H9 (cell line): ENCODE measurements at regions not wholly inside any gene's neighbourhood (a gene's known extent, or its start where the extent isn't known, plus 50 kb on each side); places are given as distances from the start of the nearest gene placed in this dataset.

Experiments
- DNase-seq: peaks from one replicate; pipeline ENCODE4 v3.0.0-alpha.2; 2017
- H2AFZ ChIP-seq: one replicate; pipeline ENCODE4 v1.6.1; 2013; ENCODE audit warnings: mild to moderate bottlenecking, low read length, control low read depth, moderate library complexity
- H2AK5ac ChIP-seq: 2 replicates; pipeline ENCODE4 v1.6.1; 2013; ENCODE audit warnings: low read length, control low read depth, mixed read lengths; ENCODE audit not compliant: insufficient read length
- H2BK120ac ChIP-seq: one replicate; pipeline ENCODE4 v1.6.1; 2013; ENCODE audit warnings: low read depth, mild to moderate bottlenecking, low read length, control low read depth, inconsistent platforms; ENCODE audit not compliant: poor library complexity, severe bottlenecking
- H2BK12ac ChIP-seq: 2 replicates; pipeline ENCODE4 v1.6.1; 2013; ENCODE audit warnings: low read length, control low read depth, mixed read lengths, low read depth; ENCODE audit not compliant: insufficient read length
- H2BK15ac ChIP-seq: 2 replicates; pipeline ENCODE4 v1.6.1; 2013; ENCODE audit warnings: low read depth, low read length, control low read depth
- H2BK20ac ChIP-seq: one replicate; pipeline ENCODE4 v1.6.1; 2013; ENCODE audit warnings: low read depth, mild to moderate bottlenecking, low read length, control low read depth, inconsistent platforms; ENCODE audit not compliant: poor library complexity, severe bottlenecking
- H2BK5ac ChIP-seq: 2 replicates; pipeline ENCODE4 v1.6.1; 2013; ENCODE audit warnings: low read length, control low read depth, mixed read lengths; ENCODE audit not compliant: insufficient read length
- H3K14ac ChIP-seq: 2 replicates; pipeline ENCODE4 v1.6.1; 2013; ENCODE audit warnings: low read length, control low read depth; ENCODE audit not compliant: insufficient read depth
- H3K18ac ChIP-seq: 2 replicates; pipeline ENCODE4 v1.6.1; 2013; ENCODE audit warnings: low read depth, mild to moderate bottlenecking, mixed read lengths, low read length, control low read depth; ENCODE audit not compliant: insufficient read length
- H3K23ac ChIP-seq: 2 replicates; pipeline ENCODE4 v1.6.1; 2013; ENCODE audit warnings: low read length, control low read depth, mixed read lengths, low read depth; ENCODE audit not compliant: insufficient read length
- H3K23me2 ChIP-seq: 2 replicates; pipeline ENCODE4 v1.6.1; 2013; ENCODE audit warnings: low read depth, mild to moderate bottlenecking, mixed read lengths, low read length, control low read depth; ENCODE audit not compliant: insufficient read length, poor library complexity, severe bottlenecking
- H3K27ac ChIP-seq: 2 replicates; pipeline ENCODE4 v1.5.1; 2013; ENCODE audit warnings: low read length, control low read depth, mixed read lengths, low read depth; ENCODE audit not compliant: insufficient read length
- H3K27me3 ChIP-seq: 2 replicates; pipeline ENCODE4 v1.6.1; 2013; ENCODE audit warnings: low read length, control low read depth, inconsistent platforms; ENCODE audit not compliant: insufficient read depth
- H3K4ac ChIP-seq: 2 replicates; pipeline ENCODE4 v1.6.1; 2013; ENCODE audit warnings: low read depth, mild to moderate bottlenecking, control low read depth, inconsistent platforms, low read length, moderate library complexity
- H3K4me1 ChIP-seq: 2 replicates; pipeline ENCODE4 v1.6.1; 2013; ENCODE audit warnings: low read length, control low read depth, inconsistent platforms; ENCODE audit not compliant: insufficient read depth
- H3K4me2 ChIP-seq: 2 replicates; pipeline ENCODE4 v1.6.1; 2013; ENCODE audit warnings: low read length, control low read depth, mixed read lengths; ENCODE audit not compliant: insufficient read length, insufficient read depth
- H3K56ac ChIP-seq: 2 replicates; pipeline ENCODE4 v1.6.1; 2013; ENCODE audit warnings: low read depth, mild to moderate bottlenecking, mixed read lengths, low read length, control low read depth; ENCODE audit not compliant: insufficient read length
- H3K79me1 ChIP-seq: 2 replicates; pipeline ENCODE4 v1.6.1; 2013; ENCODE audit warnings: low read depth, mild to moderate bottlenecking, moderate library complexity, low read length, control low read depth, inconsistent platforms; ENCODE audit not compliant: insufficient read depth, poor library complexity, severe bottlenecking
- H3K79me2 ChIP-seq: 2 replicates; pipeline ENCODE4 v1.6.1; 2013; ENCODE audit warnings: low read length, control low read depth, inconsistent platforms; ENCODE audit not compliant: insufficient read depth
- H3K9ac ChIP-seq: 2 replicates; pipeline ENCODE4 v1.6.1; 2013; ENCODE audit warnings: low read length, control low read depth, mixed read lengths; ENCODE audit not compliant: insufficient read length; ENCODE audit errors: extremely low read depth
- H3K9me3 ChIP-seq: one replicate; pipeline ENCODE4 v1.6.1; 2013; ENCODE audit warnings: low read depth, low read length, inconsistent platforms; ENCODE audit not compliant: control insufficient read depth
- H3T11ph ChIP-seq: one replicate; pipeline ENCODE4 v1.6.1; 2013; ENCODE audit warnings: mild to moderate bottlenecking, low read length, control low read depth, inconsistent platforms
- H4K20me1 ChIP-seq: one replicate; pipeline ENCODE4 v1.6.1; 2013; ENCODE audit not compliant: control insufficient read depth, insufficient read length, insufficient read depth
- H4K5ac ChIP-seq: 2 replicates; pipeline ENCODE4 v1.6.1; 2013; ENCODE audit warnings: low read depth, mild to moderate bottlenecking, mixed read lengths, low read length, control low read depth; ENCODE audit not compliant: insufficient read length
- H4K8ac ChIP-seq: replicated peaks from 2 replicates; pipeline ENCODE4 v1.6.1; 2013; ENCODE audit warnings: low read length, control low read depth, mixed read lengths, low read depth; ENCODE audit not compliant: insufficient read length
- H4K91ac ChIP-seq: 2 replicates; pipeline ENCODE4 v1.6.1; 2013; ENCODE audit warnings: low read depth, mild to moderate bottlenecking, moderate library complexity, mixed read lengths, low read length, control low read depth; ENCODE audit not compliant: insufficient read length
- H3K27ac Mint-ChIP-seq, 3 experiments: 2 replicates in 2 of 3; 3 replicates in 1 of 3; pipeline ENCODE4 v1.8.0; 2020 to 2021; ENCODE audit warnings: mixed read lengths in 3 of 3, mild to moderate bottlenecking in 1 of 3, moderate library complexity in 1 of 3
- H3K27me3 Mint-ChIP-seq: 2 replicates; pipeline ENCODE4 v1.8.0; 2021; ENCODE audit warnings: low read depth, mild to moderate bottlenecking, moderate library complexity, mixed read lengths
- H3K36me3 Mint-ChIP-seq, 3 experiments: 2 replicates in 2 of 3; 3 replicates in 1 of 3; pipeline ENCODE4 v1.8.0; 2020 to 2021; ENCODE audit warnings: low read depth in 3 of 3, mixed read lengths in 3 of 3; ENCODE audit not compliant: insufficient read depth in 1 of 3
- H3K4me1 Mint-ChIP-seq, 2 experiments: 2 replicates each; pipeline ENCODE4 v1.8.0; 2020; ENCODE audit warnings: mixed read lengths in 2 of 2
- H3K4me3 Mint-ChIP-seq, 2 experiments: 2 replicates in 1 of 2; 3 replicates in 1 of 2; pipeline ENCODE4 v1.8.0; 2020 to 2021; ENCODE audit warnings: mild to moderate bottlenecking in 2 of 2, mixed read lengths in 2 of 2, moderate library complexity in 1 of 2
- H3K9me3 Mint-ChIP-seq, 2 experiments: 2 replicates in 1 of 2; 3 replicates in 1 of 2; pipeline ENCODE4 v1.8.0; 2020; ENCODE audit warnings: mild to moderate bottlenecking in 2 of 2, mixed read lengths in 2 of 2, moderate library complexity in 1 of 2
- WGBS: extraction: QIAGEN DNeasy Blood & Tissue Kit; methylation state at CpG from one replicate; pipeline ENCODE4 v1.1.7; 2013; ENCODE audit warnings: missing lambda C conversion rate, low lambda C conversion rate, mixed read lengths; ENCODE audit not compliant: insufficient read length; ENCODE audit errors: extremely low coverage; 5-methylcytosine and 5-hydroxymethylcytosine counted together
- TF ChIP-seq, protein P1 (sequence below): fragments of 200-600 bp; sonication (generic); conservative IDR thresholded peaks from 3 replicates; pipeline ENCODE4 v1.8.0; 2021; ENCODE audit warnings: antibody characterized with exemption, mild to moderate bottlenecking

DNA sequence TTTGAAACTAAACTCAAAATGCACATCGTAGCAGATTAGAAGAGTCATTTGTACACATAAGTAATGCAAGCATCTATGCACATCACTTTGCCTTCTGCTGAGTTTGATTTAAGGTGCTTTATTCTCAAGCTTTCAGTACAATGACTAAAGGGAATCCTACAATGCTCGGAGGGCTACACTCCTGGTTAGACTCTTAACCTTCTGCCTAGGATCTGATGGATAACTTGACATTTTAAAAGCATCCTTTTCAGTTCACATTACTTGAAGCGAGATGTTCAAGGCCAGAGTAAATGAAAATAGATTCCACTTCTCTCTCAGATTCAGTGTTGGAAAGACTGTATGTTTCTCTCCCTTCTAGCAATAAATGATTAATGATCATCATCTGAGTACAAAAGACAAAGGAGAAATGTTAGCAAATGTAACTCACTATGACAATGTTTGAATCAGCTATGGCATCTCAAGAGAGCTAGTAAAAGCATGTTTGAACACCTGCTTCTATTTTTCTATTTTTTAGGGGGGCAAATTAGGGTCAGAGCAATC lies 259.2 kb upstream of the ANO3 start:
- Mint-ChIP-seq H3K4me1 (no peaks in the 10 kb centered on the region), H3K36me3 (no peaks in the 10 kb centered on the region), H3K27ac (no peak overlapping the region), H3K9me3 (no peaks in the 10 kb centered on the region), H3K4me3 (no peak overlapping the region), H3K27me3 (no peaks in the 10 kb centered on the region)
- Histone ChIP-seq H3K56ac (no peak overlapping the region), H4K5ac (no peak overlapping the region), H3K18ac (no peak overlapping the region), H3K79me1 (no peaks in the 10 kb centered on the region), H2BK15ac (no peak overlapping the region), H3K79me2 (no peaks in the 10 kb centered on the region), H2BK12ac (no peak overlapping the region), H3K27ac (no peak overlapping the region), H3K14ac (no peak overlapping the region), H3T11ph (no peak overlapping the region), H3K23me2 (no peaks in the 10 kb centered on the region), H3K9ac (no peak overlapping the region), H4K20me1 (no peaks in the 10 kb centered on the region), H3K4ac (no peak overlapping the region), H2BK20ac (no peak overlapping the region), H2AFZ (no peak overlapping the region), H3K9me3 (no peaks in the 10 kb centered on the region), H2BK5ac (no peak overlapping the region), H3K4me1 (no peaks in the 10 kb centered on the region; the same call in 1 of the 2 replicates), H3K4me2 (no peak overlapping the region), H3K23ac (no peak overlapping the region), H4K8ac (no peak overlapping the region), H3K27me3 (no peaks in the 10 kb centered on the region), H2BK120ac (no peak overlapping the region), H2AK5ac (no peak overlapping the region), H4K91ac (no peak overlapping the region)
- no peak for DNase-seq
- WGBS, result no CpG with 5 or more reads among the region's 3 CpGs
- TF ChIP-seq, protein P1, sequence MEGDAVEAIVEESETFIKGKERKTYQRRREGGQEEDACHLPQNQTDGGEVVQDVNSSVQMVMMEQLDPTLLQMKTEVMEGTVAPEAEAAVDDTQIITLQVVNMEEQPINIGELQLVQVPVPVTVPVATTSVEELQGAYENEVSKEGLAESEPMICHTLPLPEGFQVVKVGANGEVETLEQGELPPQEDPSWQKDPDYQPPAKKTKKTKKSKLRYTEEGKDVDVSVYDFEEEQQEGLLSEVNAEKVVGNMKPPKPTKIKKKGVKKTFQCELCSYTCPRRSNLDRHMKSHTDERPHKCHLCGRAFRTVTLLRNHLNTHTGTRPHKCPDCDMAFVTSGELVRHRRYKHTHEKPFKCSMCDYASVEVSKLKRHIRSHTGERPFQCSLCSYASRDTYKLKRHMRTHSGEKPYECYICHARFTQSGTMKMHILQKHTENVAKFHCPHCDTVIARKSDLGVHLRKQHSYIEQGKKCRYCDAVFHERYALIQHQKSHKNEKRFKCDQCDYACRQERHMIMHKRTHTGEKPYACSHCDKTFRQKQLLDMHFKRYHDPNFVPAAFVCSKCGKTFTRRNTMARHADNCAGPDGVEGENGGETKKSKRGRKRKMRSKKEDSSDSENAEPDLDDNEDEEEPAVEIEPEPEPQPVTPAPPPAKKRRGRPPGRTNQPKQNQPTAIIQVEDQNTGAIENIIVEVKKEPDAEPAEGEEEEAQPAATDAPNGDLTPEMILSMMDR, result no peak
